ENCODE measurements at regions not wholly inside any gene's neighbourhood (a gene's known extent, or its start where the extent isn't known, plus 50 kb on each side); places are given as distances from the start of the nearest gene placed in this dataset.
"Not testable (repeated sequence)": the region's sequence is repeated elsewhere in the genome, so short reads cannot be mapped to it uniquely, and the experiment has no call there.

- no peak for DNase-seq (ENCODE audit: low read depth, low spot score)
These were observed 468.9 kb upstream of the MYT1L start for GRCh38 chr2:2800001-2800400.

GRCh38 chr2:2799151-2799697 is 468.1 kb upstream of the MYT1L start:
- DNase-seq (ENCODE audit: low read depth, low spot score): no peak

GRCh38 chr2:2798337-2798736 is 467.3 kb upstream of the MYT1L start:
- DNase-seq (ENCODE audit: low read depth, low spot score): no peak

GRCh38 chr2:2797797-2798196 is 466.7 kb upstream of the MYT1L start:
- DNase-seq (ENCODE audit: low read depth, low spot score): no peak

- DNase-seq (ENCODE audit: low read depth, low spot score): no peak
These were observed 465.1 kb upstream of the MYT1L start for GRCh38 chr2:2796207-2796606.

GRCh38 chr2:2795438-2796091 is 464.5 kb upstream of the MYT1L start:
- no peak for DNase-seq (ENCODE audit: low read depth, low spot score)

- DNase-seq (ENCODE audit: low read depth, low spot score): no peak
These were observed 463.0 kb upstream of the MYT1L start for GRCh38 chr2:2793925-2794560.

GRCh38 chr2:2793514-2793913 is 462.4 kb upstream of the MYT1L start:
- no peak for DNase-seq (ENCODE audit: low read depth, low spot score)

GRCh38 chr2:2791606-2792005 is 460.5 kb upstream of the MYT1L start:
- no peak for DNase-seq (ENCODE audit: low read depth, low spot score)

GRCh38 chr2:2791031-2791430 is 460.0 kb upstream of the MYT1L start:
- no peak for DNase-seq (ENCODE audit: low read depth, low spot score)

- peak; percentile 93 for DNase-seq (ENCODE audit: low read depth, low spot score)
These were observed 457.0 kb upstream of the MYT1L start for GRCh38 chr2:2788076-2788475.

- peak; percentile 63 for DNase-seq (ENCODE audit: low read depth, low spot score)
These were observed 456.3 kb upstream of the MYT1L start for GRCh38 chr2:2787301-2787907.

- no peak for DNase-seq (ENCODE audit: low read depth, low spot score)
These were observed 450.9 kb upstream of the MYT1L start for GRCh38 chr2:2782007-2782406.

GRCh38 chr2:2779727-2780126 is 448.7 kb upstream of the MYT1L start:
- DNase-seq (ENCODE audit: low read depth, low spot score): no peak

- no peak for DNase-seq (ENCODE audit: low read depth, low spot score)
These were observed 446.8 kb upstream of the MYT1L start for GRCh38 chr2:2777876-2778275.

GRCh38 chr2:2777213-2777612 is 446.1 kb upstream of the MYT1L start:
- no peak for DNase-seq (ENCODE audit: low read depth, low spot score)

- no peak for DNase-seq (ENCODE audit: low read depth, low spot score)
These were observed 443.9 kb upstream of the MYT1L start for GRCh38 chr2:2775018-2775417.

GRCh38 chr2:2773692-2774091 is 442.6 kb upstream of the MYT1L start:
- no peak for DNase-seq (ENCODE audit: low read depth, low spot score)

- not testable (repeated sequence) for DNase-seq (ENCODE audit: low read depth, low spot score)
These were observed 442.0 kb upstream of the MYT1L start for GRCh38 chr2:2773080-2773479.

- DNase-seq (ENCODE audit: low read depth, low spot score): no peak
These were observed 440.8 kb upstream of the MYT1L start for GRCh38 chr2:2771721-2772411.

- DNase-seq (ENCODE audit: low read depth, low spot score): peak; percentile 23
These were observed 438.7 kb upstream of the MYT1L start for GRCh38 chr2:2769481-2770431.
